ENCODE measurements at regions not wholly inside any gene's neighbourhood (a gene's known extent, or its start where the extent isn't known, plus 50 kb on each side); places are given as distances from the start of the nearest gene placed in this dataset.

DNA sequence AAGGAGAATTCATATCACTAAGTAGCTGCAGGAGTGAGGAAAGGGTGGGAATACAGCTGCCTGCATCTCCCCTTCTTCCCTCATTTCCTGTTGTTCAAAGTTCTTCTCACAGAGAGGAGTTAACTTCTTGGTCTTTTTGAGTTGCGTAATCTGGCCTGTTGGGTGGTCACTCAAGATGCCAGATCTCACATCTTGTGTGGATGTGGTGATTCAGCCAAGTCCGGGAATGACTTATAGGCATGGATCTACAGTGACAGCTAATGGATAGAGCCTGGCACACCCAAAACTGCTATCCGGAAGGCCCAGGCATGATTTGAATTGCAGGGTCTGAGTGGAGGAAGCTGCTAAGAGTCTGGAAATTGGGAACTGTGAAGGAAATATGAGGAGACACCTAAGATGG, 100.2 kb upstream of the SLC35B3 start:
- DNase-seq = no peak

DNA sequence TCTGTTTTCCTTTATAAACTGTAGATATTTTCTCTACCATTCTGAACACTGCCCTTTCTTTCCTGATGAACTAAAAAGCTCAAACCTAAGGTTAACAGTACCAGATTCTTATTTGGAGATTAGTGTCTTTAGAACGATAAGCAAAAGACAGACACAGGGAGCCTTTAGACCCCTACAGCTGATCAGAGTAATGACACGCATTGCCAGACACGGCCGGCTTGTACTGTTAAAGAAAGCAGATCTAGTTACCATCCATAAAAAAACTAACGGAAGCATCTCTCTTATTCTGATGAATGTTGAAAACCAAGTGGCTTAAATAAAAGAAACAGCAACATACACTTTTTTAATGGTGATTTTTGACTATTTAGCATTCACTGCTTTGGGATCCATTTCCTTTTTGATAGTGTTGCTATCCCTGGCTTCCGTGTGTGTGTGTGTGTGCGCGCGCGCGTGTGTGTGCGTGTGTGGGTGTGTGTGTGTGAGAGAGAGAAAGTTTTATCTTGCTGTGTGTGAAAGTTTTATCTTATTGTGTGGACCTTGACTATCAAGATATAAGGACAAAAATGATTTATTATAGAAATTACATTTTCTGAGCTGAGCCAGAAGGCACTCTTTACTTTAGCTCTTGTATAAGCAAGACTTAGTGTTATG, 95.6 kb upstream of the SLC35B3 start:
- DNase-seq = no peak

DNA sequence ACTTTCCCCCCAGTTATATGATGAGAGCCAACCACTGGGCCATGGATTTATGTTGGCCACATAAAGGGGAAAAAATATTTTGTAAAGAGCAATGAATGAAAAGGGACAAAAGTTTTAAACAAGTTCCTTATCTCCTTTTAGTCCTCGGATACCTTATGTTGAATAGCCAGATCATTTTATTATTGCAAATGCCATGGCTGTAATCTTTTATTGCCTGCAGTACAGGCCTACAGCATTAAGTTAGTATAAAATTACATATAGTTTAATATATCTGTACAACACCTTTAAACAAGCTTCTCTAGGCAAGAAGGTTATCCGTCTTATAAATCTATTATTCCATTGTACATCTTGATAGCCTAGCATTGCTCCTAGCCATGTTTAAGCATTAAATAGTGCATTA, 93.9 kb upstream of the SLC35B3 start:
- DNase-seq = no peak

DNA sequence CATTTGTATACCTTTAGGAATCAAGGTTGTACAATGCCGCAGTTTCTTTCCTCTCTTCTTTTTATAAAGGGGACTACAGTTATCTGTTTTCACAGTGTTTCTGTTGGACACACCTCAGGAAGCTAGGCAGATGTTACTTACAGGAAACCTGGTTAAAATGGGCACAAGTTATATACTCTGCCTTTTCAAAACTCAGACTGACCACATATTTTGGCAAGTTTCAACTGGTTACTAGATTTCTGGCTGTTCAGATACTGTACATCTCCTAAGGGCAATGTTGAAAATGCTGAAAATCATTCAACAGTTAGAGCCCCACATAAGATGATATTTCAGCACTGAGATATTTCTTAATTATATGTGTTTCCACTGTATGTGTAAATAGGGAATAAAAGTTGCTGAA, 92.5 kb upstream of the SLC35B3 start:
- DNase-seq = no peak

DNA sequence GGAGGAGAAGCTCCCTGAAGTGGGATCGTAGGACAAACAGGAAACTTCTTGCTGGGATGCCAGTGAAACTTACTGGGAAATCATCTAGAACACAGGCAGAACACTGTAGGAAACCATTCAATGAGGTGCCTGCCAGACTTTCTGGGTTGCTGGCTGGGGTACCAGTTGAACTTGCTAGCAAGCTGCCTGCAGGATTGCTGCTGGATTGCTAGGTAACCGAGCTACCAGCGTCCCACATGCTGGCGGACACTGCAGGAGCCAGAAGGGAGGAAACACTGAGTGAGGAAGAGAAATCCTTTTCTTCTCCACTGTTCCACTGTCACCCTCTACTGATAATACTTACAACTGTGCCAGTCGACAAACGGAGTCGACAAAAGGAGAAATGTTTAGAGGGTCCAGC, 91.3 kb upstream of the SLC35B3 start:
- no peak for DNase-seq

DNA sequence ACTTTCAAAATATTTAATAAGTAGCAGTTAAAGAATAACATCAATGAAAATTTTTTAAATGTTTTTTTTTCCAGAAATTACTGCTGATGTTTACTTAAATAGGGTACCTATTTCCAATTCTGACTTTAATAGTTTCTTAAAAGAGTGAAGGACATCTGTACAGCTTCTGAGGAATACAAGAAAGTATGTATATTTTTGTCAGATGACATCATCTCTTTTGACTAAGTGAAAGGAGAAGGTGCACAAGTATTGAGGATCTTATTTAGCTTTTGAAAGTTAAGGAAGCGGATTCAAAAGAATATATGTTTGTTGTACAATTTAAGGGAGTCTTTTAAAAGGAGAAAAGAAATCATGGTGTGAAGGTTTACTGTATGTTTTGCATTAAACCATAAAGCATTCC, 90.0 kb upstream of the SLC35B3 start:
- DNase-seq = no peak

DNA sequence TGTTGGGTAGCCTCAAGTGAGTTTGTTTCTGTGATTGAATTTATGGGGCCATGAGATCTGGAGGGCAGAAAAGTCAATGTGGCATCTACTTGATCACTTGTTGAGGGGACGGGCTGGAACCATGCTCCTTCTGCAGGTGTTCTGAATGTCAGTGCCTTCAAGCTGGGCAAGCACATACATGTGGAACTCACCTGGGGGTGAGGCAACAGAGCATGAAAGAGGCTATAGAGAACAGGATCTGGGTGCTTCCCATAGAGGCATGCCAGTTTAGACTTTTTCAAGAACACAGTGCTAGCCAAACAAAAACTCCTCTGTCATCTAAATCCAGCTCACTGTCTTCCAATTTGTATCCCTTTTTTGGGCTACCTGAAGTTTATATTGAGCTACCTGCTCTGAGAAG, 77.8 kb upstream of the SLC35B3 start:
- DNase-seq = no peak

DNA sequence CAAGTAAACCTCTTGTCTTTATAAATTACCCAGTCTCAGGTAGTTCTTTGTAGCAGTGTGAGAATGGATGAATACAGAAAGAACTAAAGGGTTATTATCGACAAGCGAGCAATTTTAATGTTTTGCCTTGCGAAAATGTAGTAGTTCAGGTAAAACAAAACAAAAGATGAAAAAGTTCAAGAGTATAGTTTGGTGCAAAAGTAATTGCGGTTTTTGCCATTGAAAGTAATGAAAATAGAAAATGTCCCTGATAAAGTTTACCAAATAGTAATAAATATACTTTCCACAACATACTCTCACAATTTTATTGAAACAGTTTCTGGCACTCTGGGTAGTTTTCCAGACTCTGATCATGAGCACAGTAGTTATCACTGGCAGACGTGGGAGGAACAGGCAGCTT, 71.9 kb upstream of the SLC35B3 start:
- no peak for DNase-seq

DNA sequence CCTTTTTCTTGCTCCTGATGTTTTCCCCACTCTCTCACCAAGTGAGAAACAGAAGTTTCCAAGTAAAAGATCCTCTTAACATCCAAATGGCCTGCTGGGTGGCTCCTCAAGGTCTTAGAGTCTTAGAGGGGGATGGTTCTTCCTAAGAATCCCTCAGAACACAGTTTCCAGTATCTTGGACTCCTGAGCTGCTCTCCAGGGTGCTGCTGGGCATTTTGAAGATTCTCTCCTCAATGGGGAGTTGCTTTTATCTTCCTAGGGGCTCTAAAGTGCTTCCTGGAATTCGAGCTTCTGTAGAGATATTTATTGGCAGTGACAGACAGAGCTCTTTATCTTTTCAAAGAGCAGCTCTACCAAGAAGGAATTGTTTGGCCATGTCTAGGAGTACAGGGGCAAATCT, 70.8 kb upstream of the SLC35B3 start:
- DNase-seq = no peak

DNA sequence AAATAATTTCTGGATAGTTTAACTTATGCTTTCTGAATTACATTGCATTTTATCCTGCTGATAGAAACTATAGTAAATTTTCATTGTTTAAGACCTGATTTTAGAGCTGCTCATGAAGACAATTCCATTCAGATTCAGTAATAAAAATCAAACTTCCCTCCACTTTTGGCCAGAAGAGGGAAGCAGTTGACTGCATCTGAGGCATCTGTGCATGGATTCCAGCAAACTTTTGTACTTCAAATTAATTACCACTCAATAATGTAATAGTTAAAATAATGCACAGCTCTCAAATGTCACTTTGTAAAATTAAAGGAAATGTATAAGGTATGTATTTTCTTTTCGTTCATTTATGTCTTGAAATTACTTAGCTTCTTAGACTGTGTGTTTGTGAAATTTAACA, 64.2 kb upstream of the SLC35B3 start:
- DNase-seq = no peak

DNA sequence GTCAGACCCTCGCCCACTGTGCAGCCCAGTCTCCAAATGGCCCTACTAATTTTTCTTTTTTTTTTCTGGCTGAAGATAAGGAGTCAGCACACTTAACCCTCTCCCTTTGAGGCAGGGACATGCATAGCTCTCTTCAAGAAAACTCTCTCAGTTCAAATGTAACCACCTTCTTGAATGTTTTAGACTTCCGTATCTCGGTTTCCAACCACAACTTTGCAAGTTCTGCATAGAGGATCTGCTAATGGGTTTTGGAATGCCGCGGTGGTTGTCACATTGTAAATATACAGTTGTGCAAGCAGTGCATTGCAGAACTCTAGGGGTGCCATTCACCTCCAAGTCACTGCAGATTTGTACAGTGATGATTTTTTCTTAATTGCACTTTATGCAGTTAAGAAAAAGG, 59.4 kb upstream of the SLC35B3 start:
- DNase-seq = no peak

DNA sequence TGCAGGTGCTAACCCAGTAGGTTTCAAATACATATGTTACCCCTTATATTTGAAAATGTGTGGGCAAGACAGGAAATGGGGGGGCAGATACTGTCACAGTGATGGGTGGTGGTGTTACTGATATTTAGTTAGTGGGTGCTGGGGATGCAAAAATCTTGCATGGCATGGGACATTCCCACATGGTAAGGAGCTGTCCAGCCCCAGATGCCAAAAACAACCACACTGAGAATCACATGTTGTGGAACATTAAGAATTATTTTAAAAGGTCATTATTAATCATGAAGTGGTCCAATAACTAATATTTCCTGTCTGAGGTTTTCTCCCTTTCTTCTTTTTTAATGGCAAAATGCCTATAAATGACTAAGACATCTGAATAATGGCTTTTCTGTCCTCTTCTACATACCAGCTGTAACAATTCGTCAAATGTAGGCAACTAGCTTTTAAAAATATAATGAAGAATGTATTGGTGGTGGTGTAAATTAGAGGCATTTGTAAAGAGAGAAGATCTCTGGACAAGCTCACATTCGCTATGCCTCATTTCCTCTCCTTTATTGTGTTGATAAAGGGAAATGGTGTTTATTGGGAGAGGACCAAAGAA, 57.3 kb upstream of the SLC35B3 start:
- DNase-seq = no peak
